ENCODE measurements at regions not wholly inside any gene's neighbourhood (a gene's known extent, or its start where the extent isn't known, plus 50 kb on each side); places are given as distances from the start of the nearest gene placed in this dataset.

- no peak for DNase-seq (ENCODE audit: low read depth in 2 of 2)
These were observed 301.0 kb downstream of the DOCK8 start for GRCh38 chr9:515665-516064.

DNA sequence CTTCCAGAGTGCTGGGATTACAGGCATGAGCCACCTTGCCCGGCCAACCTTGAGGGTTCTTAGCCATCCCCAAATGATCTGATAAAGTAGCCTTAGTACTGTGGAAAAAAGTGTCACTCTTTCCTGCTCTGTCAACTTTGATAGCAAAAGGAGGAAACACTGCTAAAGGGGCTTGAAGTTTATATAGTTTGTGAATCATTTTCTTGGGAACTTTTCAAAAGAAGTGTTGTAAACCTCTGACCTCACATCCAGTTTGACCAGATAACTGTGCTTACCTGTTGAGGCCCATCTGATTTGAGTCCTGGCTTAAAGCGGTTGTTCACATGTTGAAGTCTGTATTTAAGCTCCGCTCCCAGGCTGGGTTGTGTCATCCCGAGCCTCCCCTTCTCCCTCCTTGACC, 303.3 kb downstream of the DOCK8 start:
- DNase-seq (ENCODE audit: low read depth in 2 of 2) = no peak

GRCh38 chr9:518540-518939, 303.9 kb downstream of the DOCK8 start:
- DNase-seq (ENCODE audit: low read depth in 2 of 2) = no peak

DNA sequence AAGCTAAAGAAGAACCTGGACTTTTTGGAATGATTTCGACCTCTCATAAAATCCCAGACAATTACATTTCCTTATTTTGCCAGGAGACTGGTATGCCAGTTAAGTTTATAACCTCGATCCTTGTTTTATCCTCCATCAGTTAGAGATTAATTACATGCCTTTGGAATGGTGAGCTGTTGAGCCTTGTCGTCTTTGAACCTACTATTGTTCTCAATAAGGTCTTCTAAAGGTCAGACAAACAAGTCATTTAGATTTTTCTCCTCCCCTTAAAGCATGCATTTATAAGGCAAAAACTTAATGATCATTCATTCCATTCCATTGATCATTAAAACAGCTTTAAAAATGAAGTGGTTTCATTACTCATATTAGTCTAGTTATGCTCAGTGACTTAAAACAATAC, 304.9 kb downstream of the DOCK8 start:
- no peak for DNase-seq (ENCODE audit: low read depth in 2 of 2)

DNA sequence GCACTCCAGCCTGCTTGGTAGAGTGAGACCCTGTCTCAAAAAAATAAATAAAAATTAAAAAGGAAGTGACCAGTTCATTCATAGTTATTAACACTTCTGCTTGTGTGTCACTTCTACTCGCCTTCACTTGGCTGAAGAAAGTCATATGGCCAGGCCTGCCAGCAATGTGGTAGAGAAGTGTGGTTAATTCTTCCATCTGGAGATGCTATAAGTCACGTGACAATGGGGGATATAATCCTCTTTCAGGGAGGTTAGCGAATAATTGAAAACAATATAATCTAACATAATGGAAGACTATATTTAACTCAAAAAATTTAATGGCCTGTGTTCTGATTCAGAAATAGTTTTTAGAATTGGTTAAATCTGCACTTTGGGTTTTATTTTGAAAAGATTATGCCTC, 305.6 kb downstream of the DOCK8 start:
- no peak for DNase-seq (ENCODE audit: low read depth in 2 of 2)

DNA sequence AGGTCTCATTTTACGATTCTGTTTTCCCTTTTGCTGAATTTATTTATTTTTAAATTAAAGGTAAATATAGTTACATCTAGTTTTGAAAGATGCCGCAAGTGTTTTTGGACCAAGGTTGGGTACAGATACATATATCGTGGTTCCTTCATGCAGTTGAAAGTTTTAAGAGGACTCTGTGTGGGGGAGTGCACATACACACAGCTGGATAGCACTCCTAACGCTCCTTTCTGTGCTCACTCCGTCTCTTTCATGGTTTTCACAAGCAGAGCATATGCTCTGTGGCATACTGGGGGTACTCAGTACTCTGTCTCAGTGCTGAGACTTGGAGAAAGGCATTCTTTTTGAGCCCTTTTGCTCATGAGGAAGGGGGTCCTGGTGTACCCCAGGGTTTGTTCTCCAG, 307.5 kb downstream of the DOCK8 start:
- DNase-seq (ENCODE audit: low read depth in 2 of 2) = no peak

DNA sequence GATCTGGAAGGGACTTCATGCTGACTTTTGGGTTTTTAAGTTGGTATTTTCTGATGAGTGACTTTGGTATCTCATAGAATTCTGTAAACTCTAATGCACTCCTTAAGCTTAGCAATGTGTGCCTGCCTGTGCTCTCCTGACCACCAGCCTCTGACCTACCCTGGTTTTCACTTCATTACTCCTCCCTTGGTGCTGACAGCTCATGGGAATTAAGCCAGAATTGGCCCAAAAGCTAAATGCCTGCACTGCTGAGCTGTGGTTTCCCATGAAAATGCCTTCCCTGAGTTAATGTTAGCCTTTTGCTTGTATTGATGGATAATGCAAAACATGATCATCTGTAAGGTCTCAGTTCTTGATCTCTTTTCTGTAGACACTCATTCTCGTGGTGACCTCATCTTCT, 308.0 kb downstream of the DOCK8 start:
- no peak for DNase-seq (ENCODE audit: low read depth in 2 of 2)

GRCh38 chr9:523444-523843, 308.8 kb downstream of the DOCK8 start:
- DNase-seq (ENCODE audit: low read depth in 2 of 2) = no peak

DNA sequence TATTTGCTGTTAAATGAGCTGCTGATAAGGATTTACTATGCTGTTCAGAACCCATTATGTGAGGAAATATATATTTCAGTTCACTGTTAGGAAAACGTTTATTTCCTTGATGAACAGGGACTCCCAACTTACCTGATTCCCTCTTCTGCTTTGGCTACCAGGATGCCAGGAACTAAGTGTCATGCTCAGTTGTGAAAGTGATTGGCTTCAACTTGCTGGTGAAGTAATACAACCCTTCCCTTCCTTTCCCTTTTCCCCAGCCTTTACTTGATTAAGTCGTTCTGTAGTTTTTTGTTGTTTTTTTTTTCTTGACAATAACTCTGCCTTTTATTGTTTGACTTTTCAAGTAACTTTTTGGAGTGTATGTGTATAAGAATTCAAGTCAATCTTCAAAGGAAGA, 309.3 kb downstream of the DOCK8 start:
- DNase-seq (ENCODE audit: low read depth in 2 of 2) = no peak

- DNase-seq (ENCODE audit: low read depth in 2 of 2) = no peak
These were observed 312.4 kb downstream of the DOCK8 start for GRCh38 chr9:526904-527591.

DNA sequence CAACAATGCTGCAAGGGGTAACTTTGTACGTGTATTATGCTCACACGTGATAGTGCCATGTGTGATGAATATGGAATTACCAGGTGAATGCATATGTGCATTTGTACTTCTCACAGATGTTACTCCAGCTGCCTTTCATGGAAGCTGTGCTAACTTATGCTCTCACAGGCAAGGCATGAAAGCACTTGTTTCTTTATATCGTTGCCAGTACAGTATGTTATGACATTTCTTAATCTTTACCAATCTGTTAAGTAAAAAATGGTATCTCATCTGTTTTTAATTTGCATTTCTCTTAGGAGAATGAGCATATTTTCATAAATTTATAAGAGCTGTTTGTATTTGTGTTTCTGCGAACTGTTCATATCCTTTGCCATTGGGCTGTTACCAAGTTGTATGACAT, 311.8 kb upstream of the DMRT1 start:
- DNase-seq (ENCODE audit: low read depth in 2 of 2) = no peak

GRCh38 chr9:530681-531080, 310.8 kb upstream of the DMRT1 start:
- DNase-seq (ENCODE audit: low read depth in 2 of 2) = no peak

DNA sequence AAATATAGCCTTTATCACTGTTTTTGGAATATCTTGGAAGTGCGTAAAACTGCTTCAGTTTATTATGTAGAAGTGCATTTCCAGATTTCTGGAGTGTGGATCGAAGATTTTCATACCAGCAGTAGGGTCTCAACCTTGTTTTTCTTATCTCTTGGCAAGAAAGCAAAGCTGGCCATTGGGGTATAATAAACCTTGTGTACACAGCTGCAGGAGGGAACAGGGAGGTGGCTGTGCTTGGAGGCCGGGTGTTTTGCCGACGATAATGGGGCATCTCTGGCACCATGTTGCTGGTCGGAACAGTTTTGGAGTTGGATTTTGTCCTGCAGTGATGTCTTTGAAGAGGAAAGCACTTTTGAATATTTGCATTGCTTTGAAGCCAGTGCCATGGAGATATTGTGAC, 308.8 kb upstream of the DMRT1 start:
- DNase-seq (ENCODE audit: low read depth in 2 of 2) = no peak

GRCh38 chr9:534886-535285, 306.6 kb upstream of the DMRT1 start:
- no peak for DNase-seq (ENCODE audit: low read depth in 2 of 2)

GRCh38 chr9:535356-535755, 306.1 kb upstream of the DMRT1 start:
- DNase-seq (ENCODE audit: low read depth in 2 of 2) = no peak

DNA sequence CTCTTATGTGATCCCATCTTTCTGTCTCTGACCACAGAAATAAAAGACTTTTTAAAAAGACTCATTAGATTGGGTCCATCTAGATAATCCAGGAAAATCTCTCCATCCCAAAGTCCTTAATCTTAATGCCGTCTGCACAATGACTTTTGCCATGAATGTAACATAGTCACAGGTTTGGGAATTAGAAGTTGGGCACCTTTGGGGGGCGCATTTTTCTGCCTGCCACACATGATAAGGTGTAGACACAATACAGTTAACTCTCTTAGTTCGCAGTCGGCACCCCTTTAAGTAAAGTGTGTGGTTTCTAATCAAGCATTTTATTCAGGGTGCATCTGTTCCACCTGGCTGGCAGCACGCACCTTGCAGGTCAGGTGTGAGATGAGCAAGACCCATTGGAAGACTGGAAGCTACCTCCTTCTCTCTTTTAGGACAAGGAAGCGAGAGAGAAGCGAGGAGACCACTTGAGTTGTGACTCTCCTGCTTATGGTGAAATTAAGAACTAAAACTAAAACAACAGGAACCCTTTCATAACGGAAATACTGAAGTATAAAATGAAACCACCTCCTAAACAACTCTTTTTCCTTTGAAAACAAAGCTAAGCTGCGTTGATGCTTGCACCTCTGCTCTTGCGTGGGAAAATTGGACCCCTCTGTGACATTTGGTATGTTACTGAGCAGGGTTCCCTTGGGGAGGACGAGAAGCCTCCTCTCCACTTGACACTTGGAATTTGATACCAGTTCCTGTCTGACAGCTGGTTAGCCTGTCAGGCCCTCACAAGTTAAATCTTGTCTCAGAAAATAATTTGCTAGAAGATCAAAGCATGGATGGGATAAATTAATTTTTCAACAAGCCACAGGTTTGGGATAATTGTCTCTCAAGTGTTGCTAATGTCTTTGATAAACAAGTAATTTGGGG, 304.6 kb upstream of the DMRT1 start:
- no peak for DNase-seq (ENCODE audit: low read depth in 2 of 2)

DNA sequence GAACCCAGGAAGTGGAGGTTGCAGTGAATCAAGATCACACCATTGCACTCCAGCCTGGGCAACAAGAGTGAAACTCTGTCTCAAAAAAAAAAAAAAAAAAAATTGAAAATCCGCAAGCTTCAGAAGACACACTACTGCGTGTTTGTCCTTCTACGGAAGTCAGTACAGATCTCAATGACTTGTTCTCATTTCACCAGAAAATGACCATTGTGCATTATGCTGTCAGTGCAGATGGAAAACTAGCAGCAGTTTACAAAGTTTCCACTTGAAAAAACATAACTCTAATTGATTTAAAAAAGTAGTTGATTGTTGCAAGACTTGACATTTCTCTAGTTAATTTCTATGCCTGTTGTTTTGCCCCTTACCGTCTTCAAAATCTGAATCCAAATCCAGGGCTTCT, 298.0 kb upstream of the DMRT1 start:
- DNase-seq (ENCODE audit: low read depth in 2 of 2) = no peak

- no peak for DNase-seq (ENCODE audit: low read depth in 2 of 2)
These were observed 296.0 kb upstream of the DMRT1 start for GRCh38 chr9:545480-545879.

DNA sequence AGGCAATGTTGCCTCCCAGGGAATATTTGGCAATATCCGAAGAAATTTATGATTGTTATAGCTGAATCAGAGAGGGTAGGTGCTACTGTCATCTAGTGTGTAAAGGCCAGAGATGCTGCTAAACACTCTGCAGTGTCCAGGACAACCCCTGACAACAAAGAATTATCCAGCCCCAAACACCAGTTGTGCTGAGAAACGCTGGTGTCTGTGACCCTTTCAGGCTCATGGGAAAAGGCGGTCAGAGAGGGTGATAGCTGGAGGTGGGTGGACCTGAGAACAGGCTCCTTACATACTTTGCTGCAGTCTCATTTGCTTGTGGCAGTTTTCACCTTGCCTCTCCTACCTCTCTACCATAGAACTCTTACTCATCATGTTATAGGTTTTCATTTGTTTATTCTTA, 295.3 kb upstream of the DMRT1 start:
- no peak for DNase-seq (ENCODE audit: low read depth in 2 of 2)

DNA sequence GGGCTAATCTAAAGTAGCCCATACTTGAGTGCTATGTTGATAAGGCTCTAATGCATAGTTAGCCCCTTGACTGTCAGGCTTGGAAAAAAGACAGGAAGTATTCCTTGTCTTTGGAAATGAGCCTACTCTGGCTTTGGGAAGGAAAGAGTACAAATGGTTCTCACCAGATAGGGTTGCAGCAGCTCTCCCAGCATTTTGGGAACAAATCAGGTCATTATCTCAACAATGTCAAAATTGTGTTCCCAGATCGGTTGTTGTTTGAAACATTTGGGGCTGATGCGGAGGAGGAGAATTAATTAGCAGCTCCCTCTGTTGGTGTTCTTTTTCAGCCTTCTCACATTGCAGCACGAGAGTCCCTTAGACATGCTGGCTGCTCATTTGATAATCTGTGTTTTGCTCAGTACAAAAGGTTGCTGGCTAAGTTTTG, 294.7 kb upstream of the DMRT1 start:
- DNase-seq (ENCODE audit: low read depth in 2 of 2) = no peak

GRCh38 chr9:547314-547713, 294.2 kb upstream of the DMRT1 start:
- DNase-seq (ENCODE audit: low read depth in 2 of 2) = no peak

DNA sequence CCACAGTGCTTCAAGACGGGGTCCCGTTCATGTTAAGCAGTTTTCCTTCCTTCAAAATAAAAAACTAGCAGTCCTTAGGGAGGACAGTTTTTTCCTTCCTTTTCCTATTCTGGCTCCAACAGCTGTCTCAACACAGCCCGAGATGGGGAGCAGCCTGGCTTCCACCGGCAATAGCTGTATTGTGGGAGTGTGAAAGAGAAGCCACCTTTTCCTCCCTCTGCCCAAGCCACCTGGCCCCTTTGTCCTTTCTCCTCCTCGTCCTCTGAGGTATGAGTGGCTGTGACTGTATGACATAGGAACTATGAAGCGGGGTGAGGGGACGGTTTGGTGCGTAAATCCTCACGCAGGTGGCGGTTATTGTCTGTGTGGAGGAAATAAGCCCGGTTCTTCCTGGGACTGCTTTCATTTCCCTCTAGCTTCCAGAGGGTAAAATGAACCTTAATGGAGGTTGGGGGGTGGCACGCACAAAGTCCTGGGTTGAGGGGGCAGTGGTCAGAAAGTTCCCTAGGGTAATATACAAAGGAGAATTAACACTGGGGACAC, 292.0 kb upstream of the DMRT1 start:
- DNase-seq (ENCODE audit: low read depth in 2 of 2) = no peak

- DNase-seq (ENCODE audit: low read depth in 2 of 2) = no peak
These were observed 291.2 kb upstream of the DMRT1 start for GRCh38 chr9:550333-550732.
